SK-N-SH (cell line): ENCODE measurements at regions not wholly inside any gene's neighbourhood (a gene's known extent, or its start where the extent isn't known, plus 50 kb on each side); places are given as distances from the start of the nearest gene placed in this dataset.

Source experiments
- CTCF ChIP-seq: fragments of 200-600 bp; sonication (generic); IDR thresholded peaks from 2 replicates; pipeline ENCODE4 v1.6.1; 2017; ENCODE audit warnings: antibody characterized with exemption, mild to moderate bottlenecking, moderate library complexity
- EP300 ChIP-seq, 2 experiments: IDR thresholded peaks; 2 replicates each; pipeline versions ENCODE4 v1.4.0 to v1.6.1; 2012; ENCODE audit warnings: borderline replicate concordance in 1 of 2, low read depth in 1 of 2, low read length in 1 of 2
- PBX3 ChIP-seq: IDR thresholded peaks from 2 replicates; pipeline ENCODE4; 2012
- POLR2AphosphoS5 ChIP-seq: IDR thresholded peaks from 2 replicates; pipeline ENCODE4 v1.6.1; 2012; ENCODE audit warnings: low read depth, low read length
- SMC3 ChIP-seq: IDR thresholded peaks from 2 replicates; pipeline ENCODE4 v1.6.1; 2012; ENCODE audit warnings: low read depth, low read length, improper control_type of control experiment
- TF ChIP-seq, protein P1 (sequence below): fragments of 150-350 bp; IDR thresholded peaks from 2 replicates; pipeline ENCODE4 v1.6.1; 2017; ENCODE audit warnings: antibody characterized with exemption, low read length, low read depth, borderline replicate concordance

DNA sequence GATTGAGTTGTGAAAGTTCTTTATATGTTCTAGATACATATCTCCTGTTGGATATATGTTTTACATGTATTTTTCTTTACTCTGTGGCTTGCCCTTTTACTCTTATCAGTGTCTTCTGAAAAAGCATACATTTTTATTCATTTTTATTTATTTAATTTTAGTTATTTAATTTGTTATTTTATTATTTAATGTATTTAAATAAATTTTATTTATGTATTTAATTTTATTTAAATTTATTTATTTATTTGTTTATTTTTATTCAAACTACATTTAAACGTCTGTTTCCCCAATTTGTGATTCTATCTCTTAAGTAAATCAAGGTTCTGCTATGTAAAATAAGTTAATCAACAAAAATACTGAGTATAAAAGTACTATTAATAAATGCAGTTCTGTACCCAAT, 279.1 kb upstream of the AKR1E2 start:
- no peak for TF ChIP-seq SMC3
- TF ChIP-seq CTCF, result no peak
- no peak for TF ChIP-seq PBX3
- no peak for TF ChIP-seq EP300 (IDR thresholded peaks at IDR 0.05; ENCODE audit: borderline replicate concordance in 1 of 2, low read depth in 1 of 2, low read length in 1 of 2)
- TF ChIP-seq POLR2AphosphoS5, result no peak
- TF ChIP-seq, protein P1, sequence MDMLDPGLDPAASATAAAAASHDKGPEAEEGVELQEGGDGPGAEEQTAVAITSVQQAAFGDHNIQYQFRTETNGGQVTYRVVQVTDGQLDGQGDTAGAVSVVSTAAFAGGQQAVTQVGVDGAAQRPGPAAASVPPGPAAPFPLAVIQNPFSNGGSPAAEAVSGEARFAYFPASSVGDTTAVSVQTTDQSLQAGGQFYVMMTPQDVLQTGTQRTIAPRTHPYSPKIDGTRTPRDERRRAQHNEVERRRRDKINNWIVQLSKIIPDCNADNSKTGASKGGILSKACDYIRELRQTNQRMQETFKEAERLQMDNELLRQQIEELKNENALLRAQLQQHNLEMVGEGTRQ, result no peak
